ENCODE measurements at regions not wholly inside any gene's neighbourhood (a gene's known extent, or its start where the extent isn't known, plus 50 kb on each side); places are given as distances from the start of the nearest gene placed in this dataset.

DNA sequence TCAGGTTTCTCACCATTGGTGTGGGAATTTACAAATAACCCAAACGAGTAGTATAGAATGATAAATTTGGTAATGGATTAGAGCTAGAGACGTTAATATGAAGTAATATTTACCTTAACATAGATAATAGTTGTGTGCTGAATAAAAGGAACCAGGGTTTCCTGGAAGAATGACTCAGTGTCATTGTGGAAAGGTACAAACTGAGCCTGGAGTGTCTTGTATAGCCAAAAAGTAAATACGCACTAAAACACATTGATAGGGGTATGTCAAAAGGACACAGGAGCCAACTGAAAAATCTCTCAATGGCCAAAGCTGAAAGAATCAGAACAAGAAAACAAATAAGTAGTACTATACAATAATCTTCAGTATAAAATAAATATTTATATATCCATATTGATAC is 363.5 kb downstream of the SLCO4C1 start:
- DNase-seq (ENCODE audit: low spot score), result no peak

DNA sequence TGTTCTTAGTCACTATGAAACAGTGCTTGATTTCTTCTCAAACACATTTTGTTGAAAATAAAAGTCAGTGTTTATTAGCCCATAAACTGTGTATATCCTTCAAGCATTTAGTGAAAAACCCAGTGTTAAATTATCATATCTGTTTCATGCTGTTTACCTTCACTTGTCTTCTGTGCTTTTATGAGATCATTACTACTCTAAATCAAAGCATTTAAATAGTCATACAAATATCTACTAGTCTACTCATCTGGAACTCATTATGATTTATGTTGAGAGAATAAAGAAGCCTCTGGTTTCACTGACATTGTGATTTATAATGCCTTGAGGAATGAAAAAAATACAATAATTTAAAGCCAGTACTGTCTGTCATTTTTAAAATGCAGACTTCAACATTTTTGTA is 366.5 kb downstream of the SLCO4C1 start:
- DNase-seq (ENCODE audit: low spot score), result no peak

DNA sequence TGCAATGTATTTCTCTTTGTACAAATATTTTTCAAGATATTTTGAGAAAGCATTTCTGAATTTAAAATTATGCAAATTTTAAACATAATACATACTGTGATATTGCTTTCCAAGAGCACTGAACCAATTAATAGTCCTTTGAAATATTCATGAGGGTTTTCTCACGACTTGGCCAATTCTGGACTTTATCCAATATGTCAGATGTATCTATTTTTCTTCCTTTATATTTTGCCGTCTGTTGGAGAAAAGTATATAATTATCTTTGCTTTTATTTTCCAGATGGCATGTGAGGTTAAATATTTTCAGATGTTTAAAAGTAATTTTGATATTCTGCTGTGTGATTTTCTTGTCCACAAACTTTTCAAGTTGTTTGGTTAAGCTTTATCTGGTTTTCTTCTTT is 378.9 kb downstream of the SLCO4C1 start:
- no peak for DNase-seq (ENCODE audit: low spot score)

DNA sequence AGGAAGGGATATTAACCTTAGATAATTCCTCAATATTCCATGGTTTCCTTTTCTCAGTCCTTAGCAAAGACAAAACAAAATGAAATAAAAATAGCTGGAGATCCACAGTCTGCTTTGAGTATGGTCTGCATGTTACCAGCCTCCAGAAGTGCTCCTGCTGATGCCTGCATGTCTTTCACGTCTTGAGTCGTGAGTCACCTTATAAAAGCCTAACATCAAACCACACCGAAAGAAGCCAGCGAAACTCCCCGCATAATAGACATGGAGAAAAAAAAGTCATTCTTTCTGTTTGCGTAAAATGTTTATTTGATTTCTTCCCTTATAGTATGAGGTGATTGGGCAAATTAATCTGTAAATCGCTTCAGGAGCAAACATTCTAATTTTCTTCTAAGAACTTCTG is 380.5 kb downstream of the SLCO4C1 start:
- no peak for DNase-seq (ENCODE audit: low spot score)

DNA sequence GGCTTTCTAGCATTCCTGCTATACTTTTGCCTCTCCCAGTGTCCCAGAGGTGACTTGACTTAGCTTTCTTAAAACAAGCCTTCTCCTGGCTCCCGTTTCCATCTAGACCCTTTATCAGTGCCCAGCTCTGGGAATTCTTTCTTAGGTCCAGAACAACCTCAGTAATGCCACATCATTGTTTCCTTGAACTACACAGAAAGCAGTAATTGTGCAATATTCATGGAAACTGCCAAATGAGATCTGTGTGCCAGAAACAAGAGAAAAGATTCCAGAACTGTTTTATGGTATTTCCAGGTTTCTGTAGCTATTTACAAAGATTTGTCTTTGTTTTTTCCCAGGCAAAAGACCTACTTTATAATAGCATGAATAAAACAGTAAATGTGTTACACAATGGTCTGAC is 391.3 kb downstream of the SLCO4C1 start:
- no peak for DNase-seq (ENCODE audit: low spot score)

DNA sequence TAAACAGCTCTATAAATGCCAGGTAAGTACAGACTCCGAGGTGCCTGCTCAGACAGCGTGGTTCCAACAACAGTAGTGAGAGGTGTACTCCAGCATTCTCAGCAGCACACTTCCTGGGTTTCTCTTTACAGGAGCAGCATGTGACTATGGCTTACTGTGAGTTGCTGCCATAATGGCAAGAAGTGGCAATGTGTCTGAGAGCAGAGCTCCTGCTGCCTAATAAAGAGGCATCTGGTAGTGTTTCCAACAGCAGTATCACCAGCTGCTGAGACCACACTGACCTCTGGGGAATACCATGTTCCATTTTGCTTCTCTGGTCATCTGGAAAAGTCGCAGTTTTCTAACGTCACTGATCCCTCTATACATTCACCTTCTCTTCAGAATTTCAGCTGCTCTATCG is 398.2 kb downstream of the SLCO4C1 start:
- no peak for DNase-seq (ENCODE audit: low spot score)

DNA sequence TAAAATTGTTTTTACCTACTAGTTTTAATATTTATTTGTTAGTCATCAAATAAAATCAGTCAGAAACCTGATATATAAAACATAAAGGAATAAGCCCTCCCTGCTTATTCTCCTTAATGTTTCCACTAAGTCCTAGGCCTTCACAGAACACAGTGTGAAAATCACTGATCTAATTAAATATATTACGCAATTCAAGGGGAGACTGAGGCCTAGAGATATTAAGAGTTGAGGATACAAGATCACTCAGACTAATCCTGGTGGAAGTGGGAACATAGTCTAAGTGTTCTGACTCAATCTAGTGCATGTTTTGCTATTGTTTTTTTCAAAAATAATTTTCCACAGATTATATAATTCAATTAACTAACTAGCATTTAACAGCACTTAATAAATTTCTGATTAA is 401.1 kb downstream of the SLCO4C1 start:
- no peak for DNase-seq (ENCODE audit: low spot score)

DNA sequence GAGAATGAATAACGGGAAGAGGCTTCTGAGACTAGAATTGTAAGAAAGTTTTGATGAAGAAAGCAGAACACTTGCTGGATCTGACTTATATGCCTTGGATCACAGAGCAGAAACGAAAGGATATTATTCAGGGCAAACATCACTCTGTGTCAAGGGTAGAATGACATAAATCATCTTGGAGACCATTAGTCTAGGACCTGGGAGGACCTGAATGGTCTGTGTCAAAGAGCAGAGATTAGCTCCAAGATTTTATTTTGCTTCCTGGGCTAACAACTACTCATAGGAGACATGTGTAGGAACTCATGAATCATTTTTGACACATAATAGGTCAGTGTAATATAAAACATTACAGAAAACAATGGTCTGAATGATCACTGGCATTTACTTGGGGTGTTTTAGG is 417.9 kb downstream of the SLCO4C1 start:
- no peak for DNase-seq (ENCODE audit: low spot score)

DNA sequence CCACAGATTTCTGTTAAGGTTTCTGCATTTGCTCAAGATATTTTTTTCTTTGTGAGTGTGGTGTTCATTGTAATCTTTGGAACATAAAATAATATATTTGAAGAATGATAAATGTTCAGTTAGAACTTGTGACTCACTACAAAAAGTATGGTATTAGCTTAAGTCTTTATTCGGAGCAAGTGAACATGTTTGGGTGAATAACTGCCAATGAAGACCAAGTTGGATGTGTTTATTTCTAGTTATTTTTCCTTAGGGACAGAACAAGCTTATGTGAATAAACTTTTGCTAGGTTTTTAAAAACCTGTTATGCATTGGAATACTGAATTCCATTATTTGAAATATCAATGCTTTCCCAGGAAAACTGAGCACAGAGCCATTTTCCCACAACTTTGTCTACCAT is 418.6 kb downstream of the SLCO4C1 start:
- no peak for DNase-seq (ENCODE audit: low spot score)

DNA sequence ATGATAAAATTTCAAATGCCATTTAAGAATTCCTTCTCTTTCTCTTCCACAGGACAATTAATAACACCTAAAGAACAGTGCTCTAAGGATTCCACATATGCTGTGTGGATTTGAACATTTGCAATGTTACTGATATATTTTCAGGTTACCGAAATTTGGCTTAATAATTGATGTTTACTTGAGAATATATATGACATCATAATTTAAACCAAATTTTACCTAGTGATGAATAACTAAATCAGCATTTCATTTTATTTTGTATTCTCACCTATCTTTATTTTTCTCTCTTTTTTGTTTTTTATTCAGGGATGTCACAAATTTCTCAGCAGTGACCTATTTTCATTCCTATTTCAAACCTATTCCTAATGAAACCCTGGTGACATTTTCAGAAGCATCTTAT is 429.6 kb downstream of the SLCO4C1 start:
- no peak for DNase-seq (ENCODE audit: low spot score)

DNA sequence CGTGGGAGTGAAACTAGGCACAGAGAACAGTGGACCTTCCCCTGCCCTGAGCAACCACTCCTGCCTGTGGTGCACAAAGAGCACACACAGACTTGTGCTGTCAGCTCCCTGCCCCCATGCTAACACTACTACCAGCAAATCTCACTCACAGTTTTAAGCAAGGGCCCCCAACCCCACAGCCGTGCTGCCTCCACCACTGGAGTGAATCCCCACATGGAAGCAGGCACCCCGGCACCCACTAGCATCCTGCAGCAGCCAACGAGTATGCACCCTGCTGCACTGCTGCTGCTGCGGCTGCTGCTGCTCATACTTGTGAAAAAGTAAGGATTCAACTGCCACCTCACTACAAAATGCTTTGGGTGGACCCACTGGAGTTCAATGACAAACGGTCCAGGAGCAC is 435.5 kb downstream of the SLCO4C1 start:
- no peak for DNase-seq (ENCODE audit: low spot score)

DNA sequence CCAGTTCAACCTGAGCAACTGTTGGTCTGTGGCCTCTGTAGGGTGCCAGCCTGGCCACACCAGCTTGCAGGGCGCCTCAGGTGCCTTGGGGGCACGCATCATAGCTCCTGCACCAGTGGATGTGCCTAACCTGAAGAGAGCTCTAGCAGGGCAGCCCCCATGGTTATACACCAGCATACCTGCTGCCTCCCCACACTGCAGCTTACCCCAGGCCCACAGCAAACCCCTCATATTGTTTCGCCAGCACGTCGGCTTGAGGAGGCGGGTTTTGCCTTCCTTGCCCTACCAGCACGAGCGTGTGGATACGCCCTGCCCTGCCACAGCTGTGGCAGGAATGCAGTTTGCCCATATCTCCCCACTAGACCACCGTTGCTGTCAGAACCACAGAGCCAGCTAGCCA is 435.9 kb downstream of the SLCO4C1 start:
- DNase-seq (ENCODE audit: low spot score), result no peak

DNA sequence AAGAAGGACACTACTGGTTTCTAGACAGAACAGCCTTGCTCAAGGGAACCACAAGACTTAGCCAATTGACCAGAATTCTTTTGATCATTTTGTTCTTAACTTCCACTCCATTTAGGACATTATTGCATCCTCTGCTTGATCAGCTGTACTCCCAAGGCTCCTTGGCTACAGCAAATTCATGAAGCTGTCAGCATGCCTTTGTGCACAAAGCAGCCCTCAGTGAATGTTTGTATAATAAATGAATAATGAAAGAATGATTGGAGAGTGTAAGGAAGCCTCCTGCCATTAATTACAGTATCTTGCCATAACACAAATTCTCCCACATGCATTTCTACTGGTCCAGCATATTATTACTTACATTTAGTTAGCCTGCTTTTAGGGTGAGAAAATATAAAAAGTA is 449.6 kb downstream of the SLCO4C1 start:
- DNase-seq (ENCODE audit: low spot score), result no peak

DNA sequence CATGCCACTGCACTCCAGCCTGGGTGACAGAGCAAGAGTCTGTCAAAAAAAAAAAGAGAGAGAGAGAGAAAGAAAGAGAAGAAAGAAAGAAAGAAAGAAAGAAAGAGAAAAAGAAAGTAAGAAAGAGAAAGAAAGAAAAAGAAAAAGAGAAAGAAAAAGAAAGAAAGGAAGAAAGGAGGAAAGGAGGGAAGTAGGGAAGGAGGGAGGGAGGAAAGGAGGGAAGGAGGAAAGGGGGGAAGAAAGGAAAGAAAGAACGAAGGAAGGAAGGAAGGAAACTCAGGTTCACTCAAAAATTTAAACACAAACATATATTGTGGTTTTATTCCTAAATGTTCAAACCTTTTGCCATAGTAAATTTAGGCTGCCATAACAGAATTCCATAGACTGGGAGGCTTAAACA is 453.0 kb downstream of the SLCO4C1 start:
- DNase-seq (ENCODE audit: low spot score), result no peak

DNA sequence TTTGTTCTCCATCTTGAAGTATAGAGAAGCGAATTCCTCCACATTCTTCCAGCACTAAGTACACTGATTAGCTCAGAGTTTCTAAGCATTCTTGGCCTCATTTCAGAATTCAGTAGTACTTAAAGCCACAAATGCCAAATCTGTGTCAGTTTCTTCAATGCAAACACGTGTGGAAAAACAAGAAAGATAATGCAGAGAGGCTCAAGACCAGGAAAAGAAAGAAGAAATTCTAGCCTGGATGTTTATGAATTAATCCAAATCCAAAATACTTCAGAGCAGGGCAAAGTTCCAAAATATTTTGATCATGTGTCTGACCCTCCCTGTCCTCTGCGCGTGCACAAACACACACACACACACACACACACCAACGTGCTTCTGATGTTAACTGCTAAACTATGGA is 457.6 kb downstream of the SLCO4C1 start:
- DNase-seq (ENCODE audit: low spot score), result no peak

DNA sequence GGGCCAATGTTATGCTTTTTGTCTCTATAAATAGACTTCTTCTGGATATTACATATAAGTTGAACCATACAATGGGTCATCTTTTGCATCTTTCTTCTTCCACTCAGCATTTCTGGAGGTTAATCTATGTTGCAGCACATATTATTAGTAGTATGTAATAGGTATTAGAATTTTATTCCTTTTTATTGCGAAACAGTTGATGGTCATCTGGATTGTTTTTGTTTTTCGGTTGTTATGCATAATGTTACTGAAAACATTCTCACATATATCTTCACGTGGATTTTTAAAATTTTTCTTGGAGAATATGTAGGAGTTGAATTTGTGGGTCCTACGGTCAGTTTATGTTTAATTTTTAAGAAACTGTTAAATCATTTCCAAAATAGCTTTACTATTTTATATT is 466.8 kb downstream of the SLCO4C1 start:
- no peak for DNase-seq (ENCODE audit: low spot score)

DNA sequence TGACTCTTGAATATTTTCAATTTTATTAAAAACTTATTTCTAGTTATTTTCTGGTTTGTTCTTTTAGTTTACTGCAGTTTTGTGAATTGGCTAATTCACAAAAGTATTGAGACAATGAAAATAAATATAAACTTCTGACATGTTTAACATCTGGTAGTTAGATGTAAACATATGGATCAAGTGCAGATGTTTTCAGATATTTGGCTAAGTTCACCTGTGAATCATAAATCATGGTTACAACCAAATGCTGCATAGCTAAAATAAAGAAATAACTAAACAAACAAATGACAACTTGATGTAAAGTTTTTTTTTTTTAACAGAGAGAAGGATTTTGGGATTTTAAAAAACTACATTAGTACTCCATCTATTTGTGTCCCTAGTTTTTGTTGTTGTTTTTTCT is 484.6 kb downstream of the SLCO4C1 start:
- no peak for DNase-seq (ENCODE audit: low spot score)

DNA sequence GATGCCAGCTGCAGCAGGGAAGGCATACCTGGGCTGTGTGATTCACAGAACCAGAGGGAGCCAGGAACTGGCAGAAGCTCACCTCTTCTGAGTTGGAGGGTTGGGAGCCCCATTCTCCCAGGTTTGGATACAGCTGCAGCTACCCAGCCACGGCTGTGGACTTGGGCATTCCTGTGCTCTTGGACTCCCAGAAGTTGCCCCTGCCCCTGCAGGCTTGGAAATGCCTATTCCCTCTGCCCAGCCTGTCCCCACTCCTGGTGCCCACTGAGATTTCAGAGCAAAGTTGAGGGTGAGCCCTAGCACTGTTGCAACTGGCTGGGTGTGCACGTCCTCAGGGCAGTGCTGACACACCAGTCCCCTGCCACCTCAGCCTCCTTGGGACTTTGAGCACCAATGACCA is 489.7 kb downstream of the SLCO4C1 start:
- DNase-seq (ENCODE audit: low spot score), result no peak

DNA sequence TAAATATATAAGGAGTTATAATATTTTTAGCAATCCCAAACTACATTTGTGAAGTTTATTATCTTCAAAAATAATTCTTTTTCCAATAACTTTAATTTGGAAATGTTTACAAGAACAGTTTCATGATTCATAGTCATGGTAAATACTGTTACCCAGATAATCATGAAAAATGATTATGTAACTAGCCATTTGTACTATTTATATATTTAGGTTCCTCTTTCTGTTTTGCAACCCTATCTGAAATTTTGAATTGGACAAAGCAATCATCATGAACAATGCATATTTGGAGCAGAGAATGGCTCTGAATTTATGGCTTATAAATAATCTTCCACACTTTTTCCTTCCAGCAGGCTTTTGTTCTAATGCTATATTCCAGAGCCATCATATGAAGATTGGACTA is 499.7 kb downstream of the SLCO4C1 start:
- DNase-seq (ENCODE audit: low spot score), result no peak

DNA sequence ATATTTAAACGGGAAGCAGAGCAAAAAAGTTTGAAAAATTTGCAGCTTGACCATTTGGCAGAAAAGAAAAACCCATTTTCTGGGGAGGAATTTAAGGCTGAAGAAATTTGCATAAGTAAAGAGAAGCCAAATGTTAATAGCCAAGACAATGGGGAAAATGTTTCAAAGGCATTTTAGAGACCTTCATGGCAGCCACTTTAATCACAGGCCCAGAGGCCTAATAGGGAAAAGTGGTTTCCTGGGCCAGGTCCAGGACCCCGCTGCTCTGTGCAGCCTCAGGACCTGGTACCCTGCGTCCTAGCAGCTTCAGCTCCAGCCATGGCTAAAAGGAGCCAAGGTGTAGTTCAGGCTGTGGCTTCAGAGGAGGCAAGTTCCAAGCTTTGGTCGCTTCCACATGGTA is 507.3 kb downstream of the SLCO4C1 start:
- DNase-seq (ENCODE audit: low spot score), result no peak

DNA sequence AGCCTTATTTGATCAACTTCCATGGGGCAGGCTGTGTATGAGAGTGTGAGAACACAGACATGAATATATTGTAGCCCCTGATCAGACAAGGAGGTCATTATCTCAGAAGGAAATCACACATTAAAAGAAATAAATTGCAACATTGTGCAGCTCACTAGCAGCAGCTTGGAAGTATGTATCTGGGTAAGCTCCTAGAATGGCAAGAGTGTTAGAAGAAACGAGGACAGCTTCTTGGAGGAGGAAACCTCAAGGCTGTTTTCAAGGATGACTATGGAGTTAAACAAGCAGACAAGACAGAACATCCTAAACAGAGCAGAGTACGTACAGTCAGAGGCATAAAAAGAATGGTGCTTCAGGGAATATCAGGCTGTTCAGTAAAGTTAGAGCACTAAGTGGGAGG is 511.0 kb downstream of the SLCO4C1 start:
- DNase-seq (ENCODE audit: low spot score), result no peak

DNA sequence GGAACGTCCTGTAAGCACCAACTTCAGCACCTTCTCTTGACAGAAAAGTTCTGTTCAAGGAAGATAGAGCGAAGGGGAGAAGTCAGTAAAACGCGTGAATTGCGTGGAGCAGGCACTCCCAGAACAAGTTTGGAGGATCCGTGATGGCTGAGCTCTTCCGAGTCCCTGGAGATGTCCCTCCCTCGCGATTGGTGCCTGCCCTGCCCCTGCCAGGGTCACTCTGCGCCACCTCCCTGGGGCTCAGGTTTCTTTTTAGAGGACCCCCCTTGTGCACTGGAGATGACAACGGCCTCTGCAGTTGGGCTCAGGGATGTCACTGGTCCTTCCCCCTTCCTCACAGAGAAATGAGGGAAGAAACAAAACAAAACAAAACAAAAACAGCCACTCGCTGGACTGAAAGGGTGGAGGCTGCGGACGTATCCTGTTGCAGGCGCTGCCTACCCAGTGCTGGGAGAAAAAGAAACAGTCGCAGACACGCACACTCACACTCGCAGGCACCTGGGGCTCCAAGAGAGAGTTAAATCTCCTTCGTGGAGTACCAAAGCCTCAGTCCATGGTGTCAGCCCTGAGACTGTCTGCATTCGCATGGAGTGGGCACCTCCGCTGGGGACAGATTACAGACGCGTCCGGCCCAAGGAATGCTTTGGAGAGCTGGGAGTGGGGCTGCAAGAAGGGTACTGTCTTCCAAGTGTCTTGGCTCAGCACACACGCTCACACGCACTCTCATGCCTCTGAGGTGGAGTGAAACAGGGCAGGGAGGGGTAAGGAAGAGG is 512.7 kb downstream of the SLCO4C1 start:
- DNase-seq (ENCODE audit: low spot score), result no peak

DNA sequence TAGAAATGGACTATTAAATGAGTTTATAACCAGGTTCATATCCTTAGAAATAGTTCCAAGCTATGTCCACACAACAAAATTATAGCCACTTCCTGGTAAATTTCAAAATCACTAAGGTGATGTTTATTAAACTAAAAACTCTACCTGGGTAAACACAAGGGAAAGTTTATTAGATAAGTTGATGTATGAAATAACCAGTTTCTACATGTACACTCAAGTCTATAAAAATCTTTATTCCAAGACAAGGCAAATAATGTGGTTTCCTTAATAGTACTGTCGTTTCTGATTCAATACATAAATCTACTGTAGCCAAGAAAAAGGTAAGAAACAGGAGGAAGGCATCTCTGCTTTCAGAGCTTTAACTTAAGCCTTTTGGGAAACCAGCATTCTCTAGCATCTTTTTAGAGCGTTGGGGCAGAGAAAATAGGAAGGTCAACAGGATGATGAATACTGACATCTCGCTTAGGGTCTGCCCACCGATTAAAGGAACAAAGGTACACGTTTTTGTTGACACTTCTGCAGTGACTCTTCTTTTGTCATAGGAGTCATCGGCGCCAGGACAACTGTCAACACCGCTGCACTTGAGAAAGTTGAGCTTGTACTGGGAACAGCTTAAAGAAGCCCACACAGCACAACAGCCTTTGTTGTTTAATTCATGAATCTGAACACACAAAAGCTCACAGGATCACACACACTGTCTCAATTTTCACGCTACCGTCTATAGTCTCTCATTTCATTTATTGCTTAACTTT is 513.6 kb downstream of the SLCO4C1 start:
- DNase-seq (ENCODE audit: low spot score), result no peak

DNA sequence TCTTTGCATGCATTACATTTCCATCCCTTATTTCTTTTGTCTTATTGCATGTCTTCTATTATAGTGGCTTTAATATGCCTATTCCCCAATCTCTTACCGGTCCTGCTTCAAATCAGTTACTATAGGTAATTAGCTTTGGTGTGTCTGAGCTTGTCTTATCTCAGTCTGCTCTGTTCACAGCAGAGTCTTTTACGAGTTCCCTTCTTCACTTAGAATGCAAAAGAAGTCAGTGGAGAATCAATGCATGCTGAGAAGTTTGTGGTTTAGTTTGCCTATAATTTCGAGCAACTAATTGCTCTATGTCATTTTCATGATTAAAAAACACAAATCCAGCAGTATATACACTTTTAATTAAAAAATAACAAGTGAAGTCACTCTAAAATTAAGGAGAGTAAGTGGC is 545.0 kb downstream of the SLCO4C1 start:
- DNase-seq (ENCODE audit: low spot score), result no peak

All from hematopoietic multipotent progenitor cell treated with erythropoietin and hydrocortisone succinate and interleukin-3 and kit ligand, for 15 days (in vitro differentiated cells).